Stomach (tissue), 4 donors: ENCODE measurements at regions not wholly inside any gene's neighbourhood (a gene's known extent, or its start where the extent isn't known, plus 50 kb on each side); places are given as distances from the start of the nearest gene placed in this dataset.

Experiments used
- POLR2A ChIP-seq, 4 donors: fragments of 450-650 bp; IDR thresholded peaks; one replicate each; pipeline ENCODE4 v1.6.1; 2016; ENCODE audit warnings: antibody characterized with exemption in 4 of 4, control low read depth in 2 of 4, mild to moderate bottlenecking in 1 of 4, moderate library complexity in 1 of 4
- TF ChIP-seq, protein P1 (sequence below), 7 experiments: fragments of 450-650 bp in 4 of 7; fragments of 200-600 bp in 3 of 7; sonication (generic) in 3 of 7; IDR thresholded peaks; one replicate each; pipeline ENCODE4 v1.5.1; 2016 to 2019; ENCODE audit warnings: antibody characterized with exemption in 7 of 7, control low read depth in 2 of 7, mild to moderate bottlenecking in 1 of 7

GRCh38 chr5:40307920-40308319, 371.8 kb upstream of the PTGER4 start:
- TF ChIP-seq, protein P1, sequence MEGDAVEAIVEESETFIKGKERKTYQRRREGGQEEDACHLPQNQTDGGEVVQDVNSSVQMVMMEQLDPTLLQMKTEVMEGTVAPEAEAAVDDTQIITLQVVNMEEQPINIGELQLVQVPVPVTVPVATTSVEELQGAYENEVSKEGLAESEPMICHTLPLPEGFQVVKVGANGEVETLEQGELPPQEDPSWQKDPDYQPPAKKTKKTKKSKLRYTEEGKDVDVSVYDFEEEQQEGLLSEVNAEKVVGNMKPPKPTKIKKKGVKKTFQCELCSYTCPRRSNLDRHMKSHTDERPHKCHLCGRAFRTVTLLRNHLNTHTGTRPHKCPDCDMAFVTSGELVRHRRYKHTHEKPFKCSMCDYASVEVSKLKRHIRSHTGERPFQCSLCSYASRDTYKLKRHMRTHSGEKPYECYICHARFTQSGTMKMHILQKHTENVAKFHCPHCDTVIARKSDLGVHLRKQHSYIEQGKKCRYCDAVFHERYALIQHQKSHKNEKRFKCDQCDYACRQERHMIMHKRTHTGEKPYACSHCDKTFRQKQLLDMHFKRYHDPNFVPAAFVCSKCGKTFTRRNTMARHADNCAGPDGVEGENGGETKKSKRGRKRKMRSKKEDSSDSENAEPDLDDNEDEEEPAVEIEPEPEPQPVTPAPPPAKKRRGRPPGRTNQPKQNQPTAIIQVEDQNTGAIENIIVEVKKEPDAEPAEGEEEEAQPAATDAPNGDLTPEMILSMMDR (IDR thresholded peaks at IDR 0.05) = no peak
- TF ChIP-seq POLR2A (IDR thresholded peaks at IDR 0.05) = no peak
